ENCODE measurements at regions not wholly inside any gene's neighbourhood (a gene's known extent, or its start where the extent isn't known, plus 50 kb on each side); places are given as distances from the start of the nearest gene placed in this dataset.

- no peak for TF ChIP-seq CTCF (IDR thresholded peaks at IDR 0.05; ENCODE audit: low read depth, low read length)
- no peak overlapping the region for H3K4me3 ChIP-seq (ENCODE audit: low read depth, low read length)
- in situ Hi-C loops (cut with HindIII; ENCODE audit: low sequenced_read_pairs): no loop called here
- DNase-seq (ENCODE audit: low read depth, low spot score): no peak
These were observed 308.0 kb upstream of the THBS1 start for GRCh38 chr15:39272901-39273300.

GRCh38 chr15:39273717-39274411 is 307.0 kb upstream of the THBS1 start:
- H3K4me3 ChIP-seq (ENCODE audit: low read depth, low read length): no peak overlapping the region
- no peak for TF ChIP-seq CTCF (IDR thresholded peaks at IDR 0.05; ENCODE audit: low read depth, low read length)
- peak; percentile 62 for DNase-seq (ENCODE audit: low read depth, low spot score)
- in situ Hi-C loops (cut with HindIII; ENCODE audit: low sequenced_read_pairs): no loop called here

GRCh38 chr15:39275066-39275465 is 305.8 kb upstream of the THBS1 start:
- no peak for DNase-seq (ENCODE audit: low read depth, low spot score)
- no peak for TF ChIP-seq CTCF (IDR thresholded peaks at IDR 0.05; ENCODE audit: low read depth, low read length)
- H3K4me3 ChIP-seq (ENCODE audit: low read depth, low read length): no peak overlapping the region
- in situ Hi-C loops (cut with HindIII; ENCODE audit: low sequenced_read_pairs): no loop called here

GRCh38 chr15:39279311-39279710 is 301.6 kb upstream of the THBS1 start:
- in situ Hi-C loops (cut with HindIII; ENCODE audit: low sequenced_read_pairs): no loop called here
- no peak for TF ChIP-seq CTCF (IDR thresholded peaks at IDR 0.05; ENCODE audit: low read depth, low read length)
- no peak overlapping the region for H3K4me3 ChIP-seq (ENCODE audit: low read depth, low read length)
- DNase-seq (ENCODE audit: low read depth, low spot score): no peak

- no peak for TF ChIP-seq CTCF (IDR thresholded peaks at IDR 0.05; ENCODE audit: low read depth, low read length)
- no peak overlapping the region for H3K4me3 ChIP-seq (ENCODE audit: low read depth, low read length)
- in situ Hi-C loops (cut with HindIII; ENCODE audit: low sequenced_read_pairs): no loop called here
These were observed 299.8 kb upstream of the THBS1 start for GRCh38 chr15:39281094-39281493.

GRCh38 chr15:39282663-39283208 is 298.1 kb upstream of the THBS1 start:
- no peak for TF ChIP-seq CTCF (IDR thresholded peaks at IDR 0.05; ENCODE audit: low read depth, low read length)
- in situ Hi-C loops (cut with HindIII; ENCODE audit: low sequenced_read_pairs): no loop called here
- H3K4me3 ChIP-seq (ENCODE audit: low read depth, low read length): no peak overlapping the region
- DNase-seq (ENCODE audit: low read depth, low spot score): no peak

More at GRCh38 chr15:39281094-39281493, 299.8 kb upstream of the THBS1 start:
- DNase-seq (ENCODE audit: low read depth, low spot score): peak; percentile 84

All from astrocyte of the spinal cord (primary cell).